ENCODE measurements at regions not wholly inside any gene's neighbourhood (a gene's known extent, or its start where the extent isn't known, plus 50 kb on each side); places are given as distances from the start of the nearest gene placed in this dataset.

DNA sequence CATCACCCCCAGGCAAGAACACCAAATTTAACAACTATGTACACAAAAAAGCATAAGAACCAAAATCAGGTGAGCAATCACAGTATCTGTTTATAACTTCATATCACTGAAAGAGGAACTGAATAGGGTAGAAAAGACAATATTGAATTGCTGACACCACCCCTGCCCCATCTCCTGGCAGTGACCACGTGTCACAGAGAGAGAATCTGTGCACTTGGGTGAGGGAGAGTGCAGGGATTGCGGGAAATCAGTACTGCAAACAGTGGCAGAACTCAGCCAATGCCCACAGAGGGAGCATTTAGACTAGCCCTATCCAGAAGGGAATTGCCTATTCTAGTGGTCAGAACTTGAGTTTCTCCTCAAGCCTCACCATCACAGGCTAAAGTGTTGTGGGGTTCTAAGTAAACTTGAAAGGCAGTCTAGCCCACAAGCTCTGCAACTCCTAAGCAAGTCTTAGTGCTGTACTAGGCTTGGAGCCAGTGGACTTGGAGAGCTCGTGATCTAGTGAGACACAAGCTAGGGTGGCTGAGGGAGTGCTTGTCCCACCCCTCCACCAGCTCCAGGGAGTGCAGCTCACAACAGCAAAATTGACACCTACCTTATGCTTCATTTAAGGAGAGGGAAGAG is 82.8 kb upstream of the PTH start:
- TF ChIP-seq CTCF (IDR thresholded peaks at IDR 0.05) (no peak), POLR2A (IDR thresholded peaks at IDR 0.05) (no peak)
